A673 (cell line): ENCODE measurements at regions not wholly inside any gene's neighbourhood (a gene's known extent, or its start where the extent isn't known, plus 50 kb on each side); places are given as distances from the start of the nearest gene placed in this dataset.

Experiments used
- BruUV-seq: library from RNA; stranded (reverse); fragments of 400-500 nt; replicated peaks from 2 replicates; lab custom pipeline; 2021; lab: Mats Ljungman, UMichigan
- CTCF ChIA-PET: fragments of 300-600 bp; sonication (Branson Sonifier 250); formaldehyde crosslinking; loops from one replicate; lab custom pipeline; 2022; ENCODE audit warnings: antibody characterized with exemption; lab: Charles Lee
- POLR2A ChIA-PET: fragments of 300-600 bp; sonication (Branson Sonifier 250); formaldehyde crosslinking; loops from one replicate; lab custom pipeline; 2022; ENCODE audit warnings: antibody characterized with exemption; ENCODE audit not compliant: low non-redundant PET; lab: Charles Lee
- DNase-seq: peaks from one replicate; pipeline ENCODE4 v3.0.0-alpha.2; 2015; ENCODE audit warnings: low spot score
- H3K27ac ChIP-seq: fragments of 200-600 bp; sonication (generic); 2 replicates; pipeline ENCODE4 v1.5.1; 2016; ENCODE audit warnings: mixed run types, low read depth, mild to moderate bottlenecking, mixed read lengths, antibody characterized with exemption, low read length; ENCODE audit not compliant: poor library complexity, severe bottlenecking
- H3K27me3 ChIP-seq: fragments of 200-600 bp; sonication (generic); replicated peaks from 2 replicates; pipeline ENCODE4 v1.6.1; 2017; ENCODE audit warnings: mixed run types, low read depth, mild to moderate bottlenecking, mixed read lengths, antibody characterized with exemption, low read length; ENCODE audit not compliant: insufficient read depth, poor library complexity
- H3K36me3 ChIP-seq: fragments of 200-600 bp; sonication (generic); 2 replicates; pipeline ENCODE4 v1.6.1; 2016; ENCODE audit warnings: mixed run types, mild to moderate bottlenecking, mixed read lengths, antibody characterized with exemption, low read length; ENCODE audit not compliant: insufficient read depth, poor library complexity, severe bottlenecking
- H3K4me1 ChIP-seq: fragments of 200-600 bp; sonication (generic); 2 replicates; pipeline ENCODE4 v1.6.1; 2017; ENCODE audit warnings: mixed run types, mild to moderate bottlenecking, mixed read lengths, antibody characterized with exemption, low read length; ENCODE audit not compliant: insufficient read depth, poor library complexity, severe bottlenecking
- H3K4me3 ChIP-seq: fragments of 200-600 bp; sonication (generic); 2 replicates; pipeline ENCODE4 v1.5.1; 2016; ENCODE audit warnings: low read depth, mixed run types, mild to moderate bottlenecking, mixed read lengths, low read length; ENCODE audit not compliant: poor library complexity, severe bottlenecking
- H3K9me3 ChIP-seq: fragments of 200-600 bp; sonication (generic); 2 replicates; pipeline ENCODE4 v1.6.1; 2016; ENCODE audit warnings: mixed run types, low read depth, mild to moderate bottlenecking, mixed read lengths, antibody characterized with exemption, low read length; ENCODE audit not compliant: poor library complexity, severe bottlenecking
- EZH2 ChIP-seq: fragments of 200-600 bp; sonication (generic); IDR thresholded peaks from 2 replicates; pipeline ENCODE4 v1.6.1; 2017; ENCODE audit warnings: borderline replicate concordance, low read depth, mild to moderate bottlenecking, mixed read lengths, antibody characterized with exemption, low read length; ENCODE audit not compliant: poor library complexity, severe bottlenecking
- intact Hi-C: fragments of 100-400 bp; cut with micrococcal nuclease; formaldehyde crosslinking; loops from one replicate; pipeline ENCODE4 v1.10.0; 2022; ENCODE audit not compliant: unreplicated experiment
- TF ChIP-seq, protein P1 (sequence below): fragments of 300-800, 200-600 bp; sonication (generic); conservative IDR thresholded peaks from 2 replicates; pipeline ENCODE4 v1.5.1; 2017; ENCODE audit warnings: low read depth, mild to moderate bottlenecking, antibody characterized with exemption, low read length, moderate library complexity, mixed read lengths

DNA sequence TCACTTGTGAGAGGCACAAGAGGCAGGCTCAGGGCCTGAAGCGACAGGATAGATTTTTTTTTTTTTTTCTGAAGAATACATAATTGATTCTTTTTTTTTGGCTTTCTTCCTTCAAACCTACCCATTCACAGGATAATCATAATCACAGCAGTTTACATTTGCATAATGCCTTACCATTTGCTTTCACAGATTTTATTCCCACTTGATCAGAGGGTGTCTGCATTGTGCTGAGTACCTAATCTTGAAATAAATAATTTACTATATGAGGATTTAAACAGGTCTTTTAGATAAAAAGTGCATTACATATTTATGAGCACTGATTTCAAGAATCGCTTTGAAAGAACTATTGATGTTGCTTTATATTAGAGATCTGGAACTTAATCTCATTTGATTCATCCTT, 219.3 kb downstream of the SPRY1 start:
- DNase-seq: no peak
- Histone ChIP-seq H3K27ac (no peak overlapping the region), H3K9me3 (no peaks in the 10 kb centered on the region), H3K36me3 (no peaks in the 10 kb centered on the region), H3K4me1 (peaks cover 19% of the 10 kb centered on the region), H3K27me3 (no peaks in the 10 kb centered on the region), H3K4me3 (no peak overlapping the region)
- ChIA-PET POLR2A (no interaction called here), CTCF (no interaction called here)
- no TSS peak for BruUV-seq
- TF ChIP-seq, protein P1, sequence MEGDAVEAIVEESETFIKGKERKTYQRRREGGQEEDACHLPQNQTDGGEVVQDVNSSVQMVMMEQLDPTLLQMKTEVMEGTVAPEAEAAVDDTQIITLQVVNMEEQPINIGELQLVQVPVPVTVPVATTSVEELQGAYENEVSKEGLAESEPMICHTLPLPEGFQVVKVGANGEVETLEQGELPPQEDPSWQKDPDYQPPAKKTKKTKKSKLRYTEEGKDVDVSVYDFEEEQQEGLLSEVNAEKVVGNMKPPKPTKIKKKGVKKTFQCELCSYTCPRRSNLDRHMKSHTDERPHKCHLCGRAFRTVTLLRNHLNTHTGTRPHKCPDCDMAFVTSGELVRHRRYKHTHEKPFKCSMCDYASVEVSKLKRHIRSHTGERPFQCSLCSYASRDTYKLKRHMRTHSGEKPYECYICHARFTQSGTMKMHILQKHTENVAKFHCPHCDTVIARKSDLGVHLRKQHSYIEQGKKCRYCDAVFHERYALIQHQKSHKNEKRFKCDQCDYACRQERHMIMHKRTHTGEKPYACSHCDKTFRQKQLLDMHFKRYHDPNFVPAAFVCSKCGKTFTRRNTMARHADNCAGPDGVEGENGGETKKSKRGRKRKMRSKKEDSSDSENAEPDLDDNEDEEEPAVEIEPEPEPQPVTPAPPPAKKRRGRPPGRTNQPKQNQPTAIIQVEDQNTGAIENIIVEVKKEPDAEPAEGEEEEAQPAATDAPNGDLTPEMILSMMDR: no peak
- no peak for TF ChIP-seq EZH2
- intact Hi-C loops: no loop called here

DNA sequence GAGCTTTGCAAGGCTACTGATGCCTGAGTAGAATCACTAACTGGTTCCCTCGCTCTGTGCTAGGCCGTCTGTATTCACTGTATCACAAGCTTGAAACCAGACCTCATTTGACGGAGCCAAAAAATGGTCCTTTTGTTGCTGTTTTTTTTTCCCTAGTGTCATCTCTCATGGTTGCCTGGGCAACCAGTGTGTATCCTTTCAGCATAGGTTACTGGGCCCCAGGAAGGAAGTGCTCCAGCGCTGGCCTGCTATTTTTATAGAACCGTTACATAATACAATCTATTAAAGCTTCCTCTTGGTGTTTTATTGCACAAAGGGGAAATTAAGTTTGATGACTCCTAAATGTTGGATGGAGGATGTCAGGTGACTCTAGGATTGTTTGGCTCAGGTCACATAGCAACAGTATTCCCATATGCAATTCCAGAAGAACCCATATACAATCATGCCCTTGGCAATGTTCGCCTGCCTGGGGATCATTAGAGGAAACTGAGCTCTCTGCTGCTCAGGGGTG, 220.4 kb downstream of the SPRY1 start:
- H3K9me3 ChIP-seq: no peaks in the 10 kb centered on the region
- no peak overlapping the region for H3K4me3 ChIP-seq
- no TSS peak for BruUV-seq
- H3K27ac ChIP-seq: no peak overlapping the region
- H3K36me3 ChIP-seq: no peaks in the 10 kb centered on the region
- DNase-seq: peak; percentile 92
- TF ChIP-seq, protein P1: no peak
- TF ChIP-seq EZH2: no peak
- CTCF ChIA-PET: no interaction called here
- intact Hi-C loops: no loop called here
- POLR2A ChIA-PET: no interaction called here
- no peaks in the 10 kb centered on the region for H3K27me3 ChIP-seq
- H3K4me1 ChIP-seq: peaks cover 19% of the 10 kb centered on the region

DNA sequence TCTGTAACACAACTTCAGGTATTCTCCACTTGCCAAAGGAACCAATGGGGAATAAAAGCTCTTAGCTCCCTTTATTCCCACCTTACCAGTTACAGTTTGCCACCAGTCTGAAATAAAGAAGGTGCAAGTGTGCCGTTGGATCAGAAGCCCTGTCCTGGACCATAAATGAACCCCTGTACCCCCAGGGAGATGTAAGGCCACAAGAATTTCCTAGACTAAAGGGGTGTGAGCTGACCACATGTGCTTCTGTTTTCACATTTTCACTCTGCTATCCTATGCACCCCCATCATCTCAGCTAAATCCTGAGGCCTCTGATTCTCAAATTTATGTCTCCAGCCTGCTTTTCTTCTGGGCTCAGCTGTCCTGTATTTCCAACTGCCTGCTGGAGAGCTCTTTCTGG, 221.2 kb downstream of the SPRY1 start:
- intact Hi-C loops: no loop called here
- Histone ChIP-seq H3K27ac (no peak overlapping the region), H3K36me3 (no peaks in the 10 kb centered on the region), H3K27me3 (no peaks in the 10 kb centered on the region), H3K9me3 (no peaks in the 10 kb centered on the region), H3K4me3 (no peak overlapping the region), H3K4me1 (peaks cover 19% of the 10 kb centered on the region)
- BruUV-seq: no TSS peak
- TF ChIP-seq, protein P1: no peak
- no peak for TF ChIP-seq EZH2
- POLR2A ChIA-PET: no interaction called here
- DNase-seq: no peak
- CTCF ChIA-PET: no interaction called here
